ENCODE measurements at regions not wholly inside any gene's neighbourhood (a gene's known extent, or its start where the extent isn't known, plus 50 kb on each side); places are given as distances from the start of the nearest gene placed in this dataset.

GRCh38 chr6:164200071-164200470, 785.6 kb downstream of the QKI start:
- intact Hi-C loops (cut with DNase I, micrococcal nuclease), result no loop called here
- no peak for DNase-seq
- Mint-ChIP-seq H3K4me1 (no peaks in the 10 kb centered on the region), H3K4me3 (no peak overlapping the region), H3K36me3 (ENCODE audit: low read depth) (no peaks in the 10 kb centered on the region), H3K27ac (no peak overlapping the region), H3K27me3 (no peaks in the 10 kb centered on the region), H3K9me3 (ENCODE audit: low read depth) (peaks cover 3% of the 10 kb centered on the region)
- ATAC-seq, result no peak
- ChIA-PET POLR2A (no interaction called here), CTCF (no interaction called here)

- intact Hi-C loops (cut with DNase I, micrococcal nuclease), result no loop called here
- no peaks in the 10 kb centered on the region for H3K36me3 Mint-ChIP-seq (ENCODE audit: low read depth)
- no peak overlapping the region for H3K27ac Mint-ChIP-seq
- H3K4me3 Mint-ChIP-seq, result no peak overlapping the region
- H3K27me3 Mint-ChIP-seq, result no peaks in the 10 kb centered on the region
- ATAC-seq (no peak), DNase-seq (no peak)
- ChIA-PET CTCF (no interaction called here), POLR2A (no interaction called here)
- H3K9me3 Mint-ChIP-seq (ENCODE audit: low read depth), result no peaks in the 10 kb centered on the region
- no peaks in the 10 kb centered on the region for H3K4me1 Mint-ChIP-seq
Measured at GRCh38 chr6:164195942-164196281, 781.4 kb downstream of the QKI start.

- ATAC-seq, result no peak
- Mint-ChIP-seq H3K36me3 (ENCODE audit: low read depth) (no peaks in the 10 kb centered on the region), H3K27me3 (no peaks in the 10 kb centered on the region), H3K9me3 (ENCODE audit: low read depth) (no peaks in the 10 kb centered on the region), H3K4me1 (no peaks in the 10 kb centered on the region), H3K4me3 (no peak overlapping the region), H3K27ac (no peak overlapping the region)
- intact Hi-C loops (cut with DNase I, micrococcal nuclease), result no loop called here
- POLR2A ChIA-PET, result no interaction called here
- DNase-seq, result no peak
- CTCF ChIA-PET, result no interaction called here
Measured at GRCh38 chr6:164195278-164195941, 780.9 kb downstream of the QKI start.

DNA sequence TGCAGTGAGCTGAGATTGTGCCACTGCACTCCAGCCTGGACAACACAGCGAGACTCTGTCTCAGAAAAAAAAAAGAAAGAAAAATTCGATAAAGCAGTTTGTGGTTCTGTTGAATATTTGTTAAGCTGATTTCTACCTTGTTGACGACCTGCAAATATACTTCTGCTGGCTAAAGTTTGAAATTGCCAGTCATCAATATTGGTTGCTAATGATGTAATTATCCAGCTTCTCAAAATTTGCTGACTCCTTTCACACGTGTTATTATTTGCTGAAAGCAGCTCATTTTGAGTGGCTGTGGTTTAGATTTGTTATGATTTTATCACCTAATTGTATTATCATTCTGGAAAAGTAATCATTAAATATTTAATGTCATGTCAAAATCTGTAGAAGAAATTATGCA, 774.3 kb downstream of the QKI start:
- Mint-ChIP-seq H3K36me3 (ENCODE audit: low read depth) (no peaks in the 10 kb centered on the region), H3K4me1 (no peaks in the 10 kb centered on the region), H3K9me3 (ENCODE audit: low read depth) (no peaks in the 10 kb centered on the region), H3K27me3 (no peaks in the 10 kb centered on the region), H3K4me3 (no peak overlapping the region), H3K27ac (no peak overlapping the region)
- ATAC-seq (no peak), DNase-seq (no peak)
- CTCF ChIA-PET, result no interaction called here
- POLR2A ChIA-PET, result no interaction called here
- intact Hi-C loops (cut with DNase I, micrococcal nuclease), result no loop called here

DNA sequence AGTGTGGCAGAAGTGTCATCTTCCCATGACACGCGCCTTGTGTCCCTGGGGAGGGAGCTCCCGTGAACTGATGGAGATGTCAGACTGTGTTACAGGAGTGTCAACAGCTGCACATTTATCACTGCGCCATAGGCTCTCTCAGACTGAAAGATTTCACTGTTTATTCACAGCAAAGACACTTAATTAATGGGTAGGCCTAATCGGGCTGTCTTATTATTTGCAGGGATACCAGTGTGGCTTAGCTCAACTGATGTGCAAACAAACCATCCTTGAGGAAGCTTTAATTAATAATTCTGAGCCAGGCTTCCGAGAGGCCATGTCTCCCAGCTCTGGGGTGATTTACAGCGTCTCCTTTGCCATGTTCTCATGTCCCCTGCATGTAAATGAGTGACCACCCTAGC, 771.0 kb downstream of the QKI start:
- H3K4me3 Mint-ChIP-seq, result no peak overlapping the region
- no peaks in the 10 kb centered on the region for H3K27me3 Mint-ChIP-seq
- POLR2A ChIA-PET, result no interaction called here
- intact Hi-C loops (cut with DNase I, micrococcal nuclease), result no loop called here
- no peaks in the 10 kb centered on the region for H3K36me3 Mint-ChIP-seq (ENCODE audit: low read depth)
- no peak for ATAC-seq
- H3K9me3 Mint-ChIP-seq (ENCODE audit: low read depth), result peaks cover 5% of the 10 kb centered on the region
- no peak for DNase-seq
- H3K4me1 Mint-ChIP-seq, result no peaks in the 10 kb centered on the region
- CTCF ChIA-PET, result interaction anchor here (0.6 kb wide), 1 partner anchor 17 kb away, joined by 3 read pairs; no protein-coding TSS in a partner anchor
- no peak overlapping the region for H3K27ac Mint-ChIP-seq

- intact Hi-C loops (cut with DNase I, micrococcal nuclease), result no loop called here
- CTCF ChIA-PET, result no interaction called here
- ATAC-seq (no peak), DNase-seq (no peak)
- POLR2A ChIA-PET, result no interaction called here
- peaks cover 5% of the 10 kb centered on the region for H3K9me3 Mint-ChIP-seq (ENCODE audit: low read depth)
- H3K4me1 Mint-ChIP-seq, result no peaks in the 10 kb centered on the region
- H3K27me3 Mint-ChIP-seq, result no peaks in the 10 kb centered on the region
- no peak overlapping the region for H3K4me3 Mint-ChIP-seq
- no peaks in the 10 kb centered on the region for H3K36me3 Mint-ChIP-seq (ENCODE audit: low read depth)
- H3K27ac Mint-ChIP-seq, result no peak overlapping the region
Measured at GRCh38 chr6:164184410-164184809, 769.9 kb downstream of the QKI start.

- Mint-ChIP-seq H3K27me3 (no peaks in the 10 kb centered on the region), H3K4me1 (no peaks in the 10 kb centered on the region), H3K4me3 (no peak overlapping the region), H3K27ac (no peak overlapping the region), H3K9me3 (ENCODE audit: low read depth) (peaks cover 5% of the 10 kb centered on the region), H3K36me3 (ENCODE audit: low read depth) (no peaks in the 10 kb centered on the region)
- DNase-seq (no peak), ATAC-seq (no peak)
- POLR2A ChIA-PET, result no interaction called here
- CTCF ChIA-PET, result no interaction called here
- intact Hi-C loops (cut with DNase I, micrococcal nuclease), result no loop called here
Measured at GRCh38 chr6:164183556-164184123, 769.1 kb downstream of the QKI start.

GRCh38 chr6:164178679-164179332, 764.3 kb downstream of the QKI start:
- no peaks in the 10 kb centered on the region for H3K4me1 Mint-ChIP-seq
- no peak overlapping the region for H3K27ac Mint-ChIP-seq
- peaks cover 2% of the 10 kb centered on the region for H3K36me3 Mint-ChIP-seq (ENCODE audit: low read depth)
- H3K9me3 Mint-ChIP-seq (ENCODE audit: low read depth), result peaks cover 8% of the 10 kb centered on the region
- intact Hi-C loops (cut with DNase I, micrococcal nuclease), result no loop called here
- H3K27me3 Mint-ChIP-seq, result no peaks in the 10 kb centered on the region
- no peak for ATAC-seq
- POLR2A ChIA-PET, result no interaction called here
- CTCF ChIA-PET, result no interaction called here
- H3K4me3 Mint-ChIP-seq, result no peak overlapping the region
- DNase-seq, result no peak

DNA sequence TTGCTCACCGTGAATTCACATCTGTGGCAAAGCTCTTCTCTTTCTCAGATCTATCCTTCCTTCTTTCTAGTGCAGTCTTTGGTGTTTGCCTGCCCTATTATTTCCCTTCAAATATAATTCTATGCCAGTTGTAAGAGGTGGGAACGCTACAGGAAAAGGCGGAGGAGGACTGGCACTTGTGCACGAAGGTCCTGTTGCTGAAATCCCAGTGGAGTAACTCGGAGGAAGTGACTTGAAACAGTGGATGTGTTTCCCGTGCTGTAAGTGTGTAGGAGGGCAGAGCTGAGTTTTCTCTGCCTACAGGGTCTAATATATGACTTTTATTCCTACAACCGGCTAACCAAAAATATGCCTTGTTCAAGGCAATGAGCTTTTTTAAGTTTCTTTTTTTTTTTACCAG, 754.8 kb downstream of the QKI start:
- Mint-ChIP-seq H3K27me3 (no peaks in the 10 kb centered on the region), H3K27ac (no peak overlapping the region), H3K4me1 (no peaks in the 10 kb centered on the region), H3K36me3 (ENCODE audit: low read depth) (peaks cover 1% of the 10 kb centered on the region), H3K4me3 (no peak overlapping the region), H3K9me3 (ENCODE audit: low read depth) (peaks cover 2% of the 10 kb centered on the region)
- CTCF ChIA-PET, result interaction anchor here (0.9 kb wide), 1 partner anchor 24 kb away, joined by 3 read pairs; no protein-coding TSS in a partner anchor
- POLR2A ChIA-PET, result no interaction called here
- intact Hi-C loops (cut with DNase I, micrococcal nuclease), result no loop called here
- DNase-seq (no peak), ATAC-seq (no peak)

DNA sequence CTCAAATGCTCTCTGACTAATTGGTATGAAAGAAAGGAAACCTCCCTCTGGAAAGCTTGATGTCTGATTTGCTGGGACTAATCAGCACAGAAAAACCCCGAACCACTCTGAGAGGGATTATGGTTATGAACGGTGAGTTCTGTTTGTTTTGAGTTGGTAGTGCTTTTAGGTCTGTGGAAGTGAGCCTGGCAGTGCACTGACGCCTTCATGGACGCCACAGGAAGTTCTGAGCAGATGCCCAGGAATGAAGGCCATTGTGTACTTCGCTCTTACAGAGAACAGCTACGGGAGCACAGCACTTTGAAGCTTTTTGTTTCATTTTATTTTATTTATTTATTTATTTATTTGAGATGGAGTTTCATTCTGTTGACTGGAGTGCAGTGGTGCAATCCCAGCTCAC, 754.1 kb downstream of the QKI start:
- ATAC-seq, result no peak
- DNase-seq, result no peak
- intact Hi-C loops (cut with DNase I, micrococcal nuclease), result no loop called here
- ChIA-PET POLR2A (no interaction called here), CTCF (no interaction called here)
- no peaks in the 10 kb centered on the region for H3K27me3 Mint-ChIP-seq
- no peaks in the 10 kb centered on the region for H3K4me1 Mint-ChIP-seq
- no peaks in the 10 kb centered on the region for H3K36me3 Mint-ChIP-seq (ENCODE audit: low read depth)
- H3K9me3 Mint-ChIP-seq (ENCODE audit: low read depth), result no peaks in the 10 kb centered on the region
- no peak overlapping the region for H3K4me3 Mint-ChIP-seq
- H3K27ac Mint-ChIP-seq, result no peak overlapping the region

GRCh38 chr6:164167873-164168405, 753.4 kb downstream of the QKI start:
- H3K27ac Mint-ChIP-seq, result no peak overlapping the region
- no peak for DNase-seq
- no peaks in the 10 kb centered on the region for H3K4me1 Mint-ChIP-seq
- no peaks in the 10 kb centered on the region for H3K36me3 Mint-ChIP-seq (ENCODE audit: low read depth)
- H3K27me3 Mint-ChIP-seq, result no peaks in the 10 kb centered on the region
- no peaks in the 10 kb centered on the region for H3K9me3 Mint-ChIP-seq (ENCODE audit: low read depth)
- CTCF ChIA-PET, result no interaction called here
- POLR2A ChIA-PET, result no interaction called here
- ATAC-seq, result no peak
- H3K4me3 Mint-ChIP-seq, result no peak overlapping the region
- intact Hi-C loops (cut with DNase I, micrococcal nuclease), result no loop called here

GRCh38 chr6:164166996-164167395, 752.5 kb downstream of the QKI start:
- Mint-ChIP-seq H3K4me1 (no peaks in the 10 kb centered on the region), H3K9me3 (ENCODE audit: low read depth) (no peaks in the 10 kb centered on the region), H3K36me3 (ENCODE audit: low read depth) (no peaks in the 10 kb centered on the region), H3K4me3 (no peak overlapping the region), H3K27me3 (no peaks in the 10 kb centered on the region), H3K27ac (no peak overlapping the region)
- intact Hi-C loops (cut with DNase I, micrococcal nuclease), result no loop called here
- ChIA-PET POLR2A (no interaction called here), CTCF (no interaction called here)
- DNase-seq (no peak), ATAC-seq (no peak)

All from activated CD4-positive, alpha-beta T cell treated with anti-CD3 and anti-CD28 coated beads for 36 hours (primary cell).